ENCODE measurements at regions not wholly inside any gene's neighbourhood (a gene's known extent, or its start where the extent isn't known, plus 50 kb on each side); places are given as distances from the start of the nearest gene placed in this dataset.

DNA sequence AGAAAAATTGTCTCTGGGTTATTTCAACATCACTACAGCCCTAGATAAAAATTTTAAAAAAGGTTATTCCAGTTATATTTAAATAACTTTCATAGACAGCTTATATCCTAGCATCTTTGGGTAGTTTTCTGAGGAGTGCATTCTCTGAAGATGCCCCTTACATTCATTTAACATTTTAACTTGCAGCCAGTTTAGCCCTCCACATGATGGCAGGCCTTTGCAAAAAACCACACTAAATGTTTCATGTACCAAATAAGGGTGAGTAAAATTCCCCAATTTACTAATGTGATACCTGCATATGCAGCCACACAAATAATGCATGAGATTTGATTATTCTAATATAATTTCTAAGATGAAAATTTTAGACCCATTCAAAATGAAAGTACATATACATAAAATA, 108.4 kb upstream of the ZWINT start:
- CTCF ChIA-PET: no interaction called here
- no peaks in the 10 kb centered on the region for H3K27me3 ChIP-seq (ENCODE audit: control insufficient read depth, insufficient read depth, low read length)
- in situ Hi-C loops (cut with HindIII; ENCODE audit: low pct_unique_long_range_greater_than_20kb, low sequenced_read_pairs) (no loop called here), intact Hi-C loops (cut with micrococcal nuclease; ENCODE audit: unreplicated experiment) (no loop called here)
- DNase-seq (ENCODE audit: low read depth, low spot score) (no peak), ATAC-seq (no peak)
- no peaks in the 10 kb centered on the region for H3K9me3 ChIP-seq (ENCODE audit: control insufficient read depth, insufficient read depth, low read depth, low read length)
- H3K27ac ChIP-seq (ENCODE audit: low read length): no peak overlapping the region
- TF ChIP-seq, protein P1, sequence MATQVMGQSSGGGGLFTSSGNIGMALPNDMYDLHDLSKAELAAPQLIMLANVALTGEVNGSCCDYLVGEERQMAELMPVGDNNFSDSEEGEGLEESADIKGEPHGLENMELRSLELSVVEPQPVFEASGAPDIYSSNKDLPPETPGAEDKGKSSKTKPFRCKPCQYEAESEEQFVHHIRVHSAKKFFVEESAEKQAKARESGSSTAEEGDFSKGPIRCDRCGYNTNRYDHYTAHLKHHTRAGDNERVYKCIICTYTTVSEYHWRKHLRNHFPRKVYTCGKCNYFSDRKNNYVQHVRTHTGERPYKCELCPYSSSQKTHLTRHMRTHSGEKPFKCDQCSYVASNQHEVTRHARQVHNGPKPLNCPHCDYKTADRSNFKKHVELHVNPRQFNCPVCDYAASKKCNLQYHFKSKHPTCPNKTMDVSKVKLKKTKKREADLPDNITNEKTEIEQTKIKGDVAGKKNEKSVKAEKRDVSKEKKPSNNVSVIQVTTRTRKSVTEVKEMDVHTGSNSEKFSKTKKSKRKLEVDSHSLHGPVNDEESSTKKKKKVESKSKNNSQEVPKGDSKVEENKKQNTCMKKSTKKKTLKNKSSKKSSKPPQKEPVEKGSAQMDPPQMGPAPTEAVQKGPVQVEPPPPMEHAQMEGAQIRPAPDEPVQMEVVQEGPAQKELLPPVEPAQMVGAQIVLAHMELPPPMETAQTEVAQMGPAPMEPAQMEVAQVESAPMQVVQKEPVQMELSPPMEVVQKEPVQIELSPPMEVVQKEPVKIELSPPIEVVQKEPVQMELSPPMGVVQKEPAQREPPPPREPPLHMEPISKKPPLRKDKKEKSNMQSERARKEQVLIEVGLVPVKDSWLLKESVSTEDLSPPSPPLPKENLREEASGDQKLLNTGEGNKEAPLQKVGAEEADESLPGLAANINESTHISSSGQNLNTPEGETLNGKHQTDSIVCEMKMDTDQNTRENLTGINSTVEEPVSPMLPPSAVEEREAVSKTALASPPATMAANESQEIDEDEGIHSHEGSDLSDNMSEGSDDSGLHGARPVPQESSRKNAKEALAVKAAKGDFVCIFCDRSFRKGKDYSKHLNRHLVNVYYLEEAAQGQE (IDR thresholded peaks at IDR 0.05; ENCODE audit: insufficient read depth in 1 of 2, low read depth in 2 of 2, low read length in 1 of 2): no peak
- no peak for TF ChIP-seq CTCF (IDR thresholded peaks at IDR 0.05)
- no peak for TF ChIP-seq SIN3A (IDR thresholded peaks at IDR 0.05; ENCODE audit: borderline replicate concordance, insufficient read depth, low read depth, low read length)
- TF ChIP-seq TCF7L2 (IDR thresholded peaks at IDR 0.05; ENCODE audit: low read depth, low read length): no peak
- no peak for TF ChIP-seq POLR2AphosphoS5 (IDR thresholded peaks at IDR 0.05; ENCODE audit: low read depth, low read length)
- no peaks in the 10 kb centered on the region for H3K36me3 ChIP-seq (ENCODE audit: control insufficient read depth, insufficient read depth, low read length)
- no TSS peak for BruUV-seq (replicated peaks)
- POLR2A ChIA-PET: no interaction called here
- H3K4me1 ChIP-seq (ENCODE audit: control insufficient read depth, insufficient read depth, low read length): no peaks in the 10 kb centered on the region
- H3K4me3 ChIP-seq (ENCODE audit: low read depth in 2 of 2, low read length in 2 of 2): no peak overlapping the region

DNA sequence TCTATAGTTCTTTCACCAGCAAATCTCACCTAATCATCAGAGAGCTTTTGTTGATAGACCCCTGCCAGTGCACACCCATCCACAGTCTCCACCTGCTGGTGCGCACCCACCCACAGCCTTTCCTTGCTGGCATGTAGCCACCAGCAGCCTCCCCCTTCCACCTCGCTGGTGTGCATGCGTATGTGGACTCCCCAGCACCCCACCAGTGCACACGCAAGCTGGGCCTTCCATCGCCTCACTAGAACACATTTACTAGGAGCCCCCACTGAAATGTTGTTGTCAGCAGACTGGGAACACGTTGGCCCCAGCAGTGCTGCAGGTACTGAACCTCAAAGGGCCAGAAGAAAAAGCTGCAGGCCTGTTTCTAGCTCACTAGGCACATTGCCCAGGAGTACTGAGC, 104.9 kb upstream of the ZWINT start:
- ChIA-PET POLR2A (interaction anchor here (0.6 kb wide), 1 partner anchor 934 kb away, joined by 6 read pairs; no protein-coding TSS in a partner anchor), CTCF (no interaction called here)
- H3K4me3 ChIP-seq (ENCODE audit: low read depth in 2 of 2, low read length in 2 of 2): no peak overlapping the region
- no peaks in the 10 kb centered on the region for H3K27me3 ChIP-seq (ENCODE audit: control insufficient read depth, insufficient read depth, low read length)
- TF ChIP-seq SIN3A (IDR thresholded peaks at IDR 0.05; ENCODE audit: borderline replicate concordance, insufficient read depth, low read depth, low read length) (no peak), TCF7L2 (IDR thresholded peaks at IDR 0.05; ENCODE audit: low read depth, low read length) (no peak), CTCF (IDR thresholded peaks at IDR 0.05) (no peak), POLR2AphosphoS5 (IDR thresholded peaks at IDR 0.05; ENCODE audit: low read depth, low read length) (no peak)
- TF ChIP-seq, protein P1 (IDR thresholded peaks at IDR 0.05; ENCODE audit: insufficient read depth in 1 of 2, low read depth in 2 of 2, low read length in 1 of 2): no peak
- DNase-seq (ENCODE audit: low read depth, low spot score): no peak
- no peaks in the 10 kb centered on the region for H3K9me3 ChIP-seq (ENCODE audit: control insufficient read depth, insufficient read depth, low read depth, low read length)
- no peaks in the 10 kb centered on the region for H3K36me3 ChIP-seq (ENCODE audit: control insufficient read depth, insufficient read depth, low read length)
- no TSS peak for BruUV-seq (replicated peaks)
- in situ Hi-C loops (cut with HindIII; ENCODE audit: low pct_unique_long_range_greater_than_20kb, low sequenced_read_pairs): no loop called here
- no peaks in the 10 kb centered on the region for H3K4me1 ChIP-seq (ENCODE audit: control insufficient read depth, insufficient read depth, low read length)
- no peak for ATAC-seq
- H3K27ac ChIP-seq (ENCODE audit: low read length): no peak overlapping the region
- intact Hi-C loops (cut with micrococcal nuclease; ENCODE audit: unreplicated experiment): no loop called here

Data from Panc1 (cell line).